Uterus (tissue), 3 donors: ENCODE measurements at regions not wholly inside any gene's neighbourhood (a gene's known extent, or its start where the extent isn't known, plus 50 kb on each side); places are given as distances from the start of the nearest gene placed in this dataset.
"Not testable (repeated sequence)": the region's sequence is repeated elsewhere in the genome, so short reads cannot be mapped to it uniquely, and the experiment has no call there.

Experiments
- DNase-seq, 2 donors: peaks; one replicate each; pipeline ENCODE4 v3.0.0-alpha.2; 2019 to 2020
- H3K27ac ChIP-seq, 2 donors: fragments of 200-600 bp; sonication (generic); 1 replicate in 1 of 2; 2 replicates in 1 of 2; pipeline ENCODE4 v1.5.1; 2016 to 2018
- H3K27me3 ChIP-seq, 2 donors: fragments of 200-600 bp; sonication (generic); one replicate each; pipeline ENCODE4 v1.5.1; 2018 to 2019; ENCODE audit warnings: control low read depth in 1 of 2
- H3K36me3 ChIP-seq, 2 donors: fragments of 200-600 bp; sonication (generic); one replicate each; pipeline ENCODE4 v1.5.1; 2019; ENCODE audit warnings: control low read depth in 1 of 2
- H3K4me1 ChIP-seq, 2 donors: fragments of 200-600 bp; sonication (generic); one replicate each; pipeline ENCODE4 v1.5.1; 2018 to 2019; ENCODE audit warnings: control low read depth in 1 of 2
- H3K4me3 ChIP-seq, 2 donors: fragments of 200-600 bp; sonication (generic); 1 replicate in 1 of 2; 2 replicates in 1 of 2; pipeline ENCODE4 v1.5.1; 2018 to 2019; ENCODE audit warnings: mild to moderate bottlenecking in 1 of 2
- H3K9me3 ChIP-seq, 2 donors: fragments of 200-600 bp; sonication (generic); one replicate each; pipeline ENCODE4 v1.5.1; 2019; ENCODE audit warnings: control low read depth in 1 of 2
- CTCF ChIP-seq, 4 experiments: fragments of 200-600 bp in 2 of 4; fragments of 450-650 bp in 2 of 4; sonication (generic) in 2 of 4; IDR thresholded peaks; one replicate each; pipeline ENCODE4 v1.5.1; 2016 to 2019; ENCODE audit warnings: antibody characterized with exemption in 4 of 4, mild to moderate bottlenecking in 2 of 4, moderate library complexity in 1 of 4
- POLR2A ChIP-seq, 2 donors: fragments of 450-650 bp; IDR thresholded peaks; one replicate each; pipeline ENCODE4 v1.6.1; 2016; ENCODE audit warnings: antibody characterized with exemption in 2 of 2, mild to moderate bottlenecking in 1 of 2, moderate library complexity in 1 of 2
- intact Hi-C: fragments of 100-400 bp; cut with DNase I; formaldehyde crosslinking; loops from one replicate; pipeline ENCODE4 v1.15.1; 2023; ENCODE audit warnings: low total_unique reads
- donor health status: DM: yes; HTN: yes; CAD: no.

- H3K27me3 ChIP-seq = no peaks in the 10 kb centered on the region
- no peak overlapping the region for H3K4me3 ChIP-seq
- no peak overlapping the region for H3K27ac ChIP-seq
- DNase-seq = no peak
- TF ChIP-seq CTCF (IDR thresholded peaks at IDR 0.05) = no peak
- TF ChIP-seq POLR2A (IDR thresholded peaks at IDR 0.05) = no peak
- no peaks in the 10 kb centered on the region for H3K4me1 ChIP-seq
- no peaks in the 10 kb centered on the region for H3K9me3 ChIP-seq
- H3K36me3 ChIP-seq = no peaks in the 10 kb centered on the region
- intact Hi-C loops = no loop called here
Observed at GRCh38 chr20:52004018-52004417, 187.6 kb downstream of the ZFP64 start.

GRCh38 chr20:52003415-52003814, 188.2 kb downstream of the ZFP64 start:
- H3K4me3 ChIP-seq = no peak overlapping the region
- DNase-seq = no peak
- intact Hi-C loops = no loop called here
- H3K27me3 ChIP-seq = no peaks in the 10 kb centered on the region
- TF ChIP-seq CTCF (IDR thresholded peaks at IDR 0.05) (no peak), POLR2A (IDR thresholded peaks at IDR 0.05) (no peak)
- H3K27ac ChIP-seq = no peak overlapping the region
- H3K36me3 ChIP-seq = no peaks in the 10 kb centered on the region
- no peaks in the 10 kb centered on the region for H3K4me1 ChIP-seq
- no peaks in the 10 kb centered on the region for H3K9me3 ChIP-seq

- no peak overlapping the region for H3K27ac ChIP-seq
- no peak for DNase-seq
- H3K9me3 ChIP-seq = no peaks in the 10 kb centered on the region
- H3K4me3 ChIP-seq = no peak overlapping the region
- TF ChIP-seq CTCF (IDR thresholded peaks at IDR 0.05) (no peak), POLR2A (IDR thresholded peaks at IDR 0.05) (no peak)
- intact Hi-C loops = no loop called here
- H3K4me1 ChIP-seq = no peaks in the 10 kb centered on the region
- no peaks in the 10 kb centered on the region for H3K27me3 ChIP-seq
- H3K36me3 ChIP-seq = no peaks in the 10 kb centered on the region
Observed at GRCh38 chr20:52001999-52002666, 189.4 kb downstream of the ZFP64 start.

- H3K4me1 ChIP-seq, H3K4me3 ChIP-seq, H3K36me3 ChIP-seq, H3K27ac ChIP-seq, H3K9me3 ChIP-seq, intact Hi-C loops, DNase-seq, H3K27me3 ChIP-seq: not testable (repeated sequence)
Observed at GRCh38 chr20:51997281-51997936, 194.2 kb downstream of the ZFP64 start.

GRCh38 chr20:51995551-51995951, 193.2 kb upstream of the SALL4 start:
- no peaks in the 10 kb centered on the region for H3K4me1 ChIP-seq
- H3K27me3 ChIP-seq = no peaks in the 10 kb centered on the region
- no peak overlapping the region for H3K4me3 ChIP-seq
- H3K36me3 ChIP-seq = no peaks in the 10 kb centered on the region
- H3K27ac ChIP-seq = no peak overlapping the region
- intact Hi-C loops = no loop called here
- H3K9me3 ChIP-seq = no peaks in the 10 kb centered on the region
- DNase-seq = no peak
- TF ChIP-seq POLR2A (IDR thresholded peaks at IDR 0.05) (no peak), CTCF (IDR thresholded peaks at IDR 0.05) (no peak)
